ENCODE measurements at regions not wholly inside any gene's neighbourhood (a gene's known extent, or its start where the extent isn't known, plus 50 kb on each side); places are given as distances from the start of the nearest gene placed in this dataset.

DNA sequence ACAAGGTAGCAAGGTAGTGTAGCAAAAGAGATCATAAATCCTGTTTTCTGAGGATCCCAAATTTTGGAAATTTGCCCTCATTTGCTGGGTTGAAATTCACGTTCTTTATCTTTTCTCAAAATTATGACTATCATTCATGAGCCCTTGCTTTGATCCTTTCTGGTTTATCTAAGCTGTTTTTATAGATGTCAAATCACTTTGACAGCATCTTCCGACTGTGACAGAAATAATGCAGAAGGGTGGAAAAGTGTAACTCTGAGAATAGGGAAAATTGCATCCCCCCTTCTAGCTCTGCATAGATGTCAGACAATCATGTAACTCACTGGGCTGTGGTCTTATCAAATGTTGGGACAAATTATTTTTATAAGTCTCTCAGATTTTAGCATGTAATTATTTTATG, 550.1 kb downstream of the OMA1 start:
- no peak for DNase-seq

DNA sequence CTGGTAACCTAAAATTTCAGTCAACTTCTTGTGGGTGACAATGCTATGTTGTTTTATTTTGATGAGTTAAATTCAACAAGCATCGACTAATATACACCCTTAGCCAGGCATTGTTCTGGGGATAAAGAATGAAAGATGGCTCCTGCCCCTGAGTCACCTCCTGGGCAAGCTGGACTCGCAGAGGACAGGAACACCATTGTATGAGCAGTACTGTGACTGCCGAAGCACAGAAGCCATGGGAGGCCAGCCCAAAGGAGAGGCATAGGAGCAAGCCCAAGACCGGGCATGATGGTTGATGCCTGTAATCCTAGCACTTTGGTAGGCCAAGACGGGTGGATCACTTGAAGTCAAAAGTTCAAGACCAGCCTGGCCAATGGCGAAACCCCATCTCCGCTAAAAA, 555.2 kb downstream of the OMA1 start:
- DNase-seq = no peak

DNA sequence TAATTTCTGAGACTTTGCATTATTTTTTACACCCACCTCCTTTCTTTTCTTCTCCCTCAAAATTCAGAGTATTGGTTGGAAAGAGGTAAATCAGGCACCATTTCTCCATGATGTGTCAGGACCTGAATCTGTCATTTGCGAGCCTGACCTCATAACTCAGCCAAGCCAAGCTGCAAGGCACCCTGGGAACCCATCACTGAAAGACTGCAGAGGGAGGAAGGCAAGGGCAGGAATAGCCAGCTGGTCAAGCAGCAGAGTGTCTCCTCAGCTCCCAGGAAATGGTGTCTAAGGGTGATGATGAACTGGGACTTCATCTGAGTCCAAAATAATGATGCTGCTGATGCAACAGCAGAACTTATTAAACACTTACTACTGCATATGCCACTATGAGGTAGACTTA, 556.6 kb downstream of the OMA1 start:
- no peak for DNase-seq

DNA sequence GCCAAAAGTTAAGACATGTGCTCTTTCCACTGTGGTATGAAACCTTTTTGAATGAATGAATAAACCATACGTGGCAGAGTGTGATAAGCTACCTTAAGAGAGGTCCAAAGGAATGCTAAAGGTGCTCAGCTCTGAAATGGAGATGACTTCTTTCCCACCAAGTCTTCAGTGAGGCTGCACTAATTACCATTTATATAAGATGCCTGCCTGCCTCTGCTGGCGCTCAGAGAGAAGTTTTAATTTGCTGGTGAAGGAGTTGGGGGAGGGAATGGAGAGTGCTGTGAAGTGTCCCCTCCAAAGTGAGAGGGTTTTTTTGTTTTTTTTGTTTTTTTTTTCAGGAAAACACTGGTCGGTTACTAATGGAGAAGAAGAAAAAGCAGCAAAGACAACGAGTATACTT, 559.0 kb downstream of the OMA1 start:
- DNase-seq = no peak

DNA sequence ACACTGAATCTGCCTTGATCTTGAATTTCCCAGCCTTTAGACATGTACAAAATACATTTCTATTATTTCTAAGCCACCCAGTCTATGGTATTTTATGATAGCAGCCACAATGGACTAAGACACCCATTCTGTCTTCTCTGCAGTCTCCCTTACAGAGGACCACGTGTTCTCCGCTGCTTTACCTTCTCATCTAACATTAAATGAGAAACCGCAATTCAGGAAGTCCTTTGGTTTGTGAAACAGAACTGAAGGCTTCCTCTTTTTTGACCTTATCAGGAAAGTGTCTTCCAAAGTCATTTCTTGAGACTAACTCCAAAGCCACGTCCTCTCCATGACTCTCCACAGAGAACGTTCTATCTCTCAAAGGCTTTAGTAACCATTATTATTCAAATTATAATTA, 560.1 kb downstream of the OMA1 start:
- DNase-seq = no peak

DNA sequence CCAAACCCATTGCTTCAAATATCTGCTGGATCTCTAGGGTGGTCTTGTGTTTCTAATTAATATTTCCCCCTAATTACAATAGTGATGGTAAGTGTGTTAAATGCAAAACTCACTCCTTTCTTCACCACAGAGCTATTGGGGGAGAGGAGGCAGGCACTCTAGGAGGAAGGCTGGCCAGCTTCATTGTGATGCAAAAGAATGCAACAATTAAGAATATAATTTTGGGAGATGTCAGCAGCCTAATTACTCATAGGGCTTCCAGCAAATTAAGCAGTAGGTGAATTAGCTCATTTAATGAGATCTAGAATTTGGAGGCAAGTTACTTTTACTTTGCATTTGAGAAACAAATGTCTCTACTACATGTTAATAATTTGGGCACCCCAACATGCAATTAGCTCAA, 560.4 kb upstream of the DAB1 start:
- DNase-seq = no peak

DNA sequence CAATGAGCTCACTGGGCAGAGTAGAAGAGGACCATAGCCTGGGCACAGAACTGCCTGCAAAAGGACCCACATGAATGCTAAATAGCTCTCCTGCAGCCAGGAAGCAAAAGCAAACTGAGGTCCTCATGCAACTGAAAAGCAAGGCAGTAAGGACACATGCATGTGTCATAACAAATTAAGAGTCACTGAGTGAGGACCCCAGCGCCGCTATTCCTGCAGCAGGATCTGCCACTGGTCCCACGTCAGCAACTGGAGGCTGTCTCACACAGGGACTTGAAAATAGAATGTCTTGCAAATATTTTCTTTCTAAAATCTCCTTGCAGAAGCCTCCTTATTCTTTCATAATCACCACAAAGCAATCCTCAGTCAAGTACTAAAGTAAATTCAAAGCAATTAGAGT, 559.6 kb upstream of the DAB1 start:
- no peak for DNase-seq

DNA sequence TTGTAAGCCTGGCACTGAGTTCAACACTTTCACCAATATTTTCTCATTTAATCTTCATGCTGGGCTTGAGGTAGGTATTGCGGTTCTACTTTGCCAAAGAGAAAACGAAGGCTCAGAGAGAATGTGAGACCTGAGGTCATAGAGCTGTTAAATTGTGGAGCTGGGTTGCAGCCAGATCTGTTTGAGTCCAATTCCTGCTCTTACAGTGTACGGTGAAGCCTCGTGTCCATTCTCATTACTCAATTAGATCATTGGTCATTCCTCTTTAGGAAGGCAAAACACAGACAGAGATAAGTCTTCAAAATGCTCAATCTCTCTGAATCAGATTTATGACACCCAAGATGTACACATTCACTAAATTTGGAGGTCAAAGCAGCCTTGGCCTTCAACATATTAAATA, 559.0 kb upstream of the DAB1 start:
- no peak for DNase-seq

DNA sequence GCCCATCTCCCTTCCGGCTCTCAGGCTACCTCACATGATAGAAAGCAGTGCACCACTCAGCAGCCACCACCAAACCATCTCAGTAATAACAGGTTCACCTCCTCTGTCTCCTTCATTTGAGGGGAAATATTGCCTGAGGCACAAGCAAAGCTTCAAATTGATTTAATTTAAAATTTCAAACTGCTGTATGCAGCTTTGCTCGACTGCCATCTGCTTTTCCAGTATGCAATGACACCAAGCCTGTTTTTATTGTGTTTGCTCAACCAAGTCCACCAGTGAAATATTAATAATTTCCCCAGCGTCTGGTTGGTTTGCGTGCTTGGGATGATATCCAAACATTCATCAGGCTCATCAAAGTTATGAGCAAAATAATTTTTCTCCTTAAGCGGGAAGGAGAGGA, 552.4 kb upstream of the DAB1 start:
- no peak for DNase-seq

DNA sequence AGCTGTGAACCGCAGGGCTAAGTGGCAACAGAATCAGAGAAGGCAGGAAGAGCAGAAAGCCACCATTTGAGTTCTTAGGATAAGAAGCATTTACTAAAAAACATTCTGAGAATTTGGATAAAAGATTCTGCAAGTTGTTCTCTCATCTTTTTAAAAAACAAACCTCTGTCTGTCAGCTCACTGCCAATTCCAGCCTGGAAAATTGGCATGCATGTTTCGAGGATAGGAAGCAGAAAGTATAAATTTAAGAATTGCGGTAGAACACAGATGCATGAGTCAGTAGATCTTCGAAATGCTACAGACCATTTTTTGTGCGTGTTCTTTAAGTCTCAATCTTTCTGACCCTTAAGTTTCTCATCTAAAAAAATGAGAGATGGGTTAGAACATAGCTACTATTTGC, 544.5 kb upstream of the DAB1 start:
- no peak for DNase-seq

DNA sequence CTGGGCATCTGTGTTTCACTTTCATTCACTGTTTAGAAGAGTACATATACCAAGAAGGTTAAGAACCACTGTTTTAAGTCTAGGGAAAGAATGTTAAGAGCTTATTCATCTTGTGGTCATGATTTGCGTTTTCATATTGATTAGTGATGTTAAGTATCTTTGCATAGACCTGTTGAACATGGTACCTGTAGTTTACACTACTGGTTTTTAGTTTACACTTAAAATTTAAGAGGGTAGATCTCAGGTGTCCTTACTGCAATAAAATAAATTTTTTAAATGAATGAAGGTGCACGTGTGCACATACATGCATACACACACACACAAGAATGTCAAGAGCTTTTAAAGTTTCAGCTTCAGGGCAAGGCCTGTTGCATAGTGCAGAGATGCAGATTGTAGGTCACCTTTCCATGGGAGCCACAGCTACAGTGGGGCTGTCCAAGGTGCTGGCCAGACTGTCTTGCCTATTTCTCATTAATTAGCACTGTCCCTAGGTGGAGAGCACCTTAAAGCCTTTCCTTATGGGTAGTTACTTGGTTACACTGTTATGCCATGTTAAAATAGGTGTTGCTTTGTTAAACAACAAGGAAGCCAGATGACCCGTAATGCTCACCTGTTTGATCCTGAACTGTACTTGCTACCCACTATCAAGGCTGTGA, 543.0 kb upstream of the DAB1 start:
- DNase-seq = peak; percentile 68

DNA sequence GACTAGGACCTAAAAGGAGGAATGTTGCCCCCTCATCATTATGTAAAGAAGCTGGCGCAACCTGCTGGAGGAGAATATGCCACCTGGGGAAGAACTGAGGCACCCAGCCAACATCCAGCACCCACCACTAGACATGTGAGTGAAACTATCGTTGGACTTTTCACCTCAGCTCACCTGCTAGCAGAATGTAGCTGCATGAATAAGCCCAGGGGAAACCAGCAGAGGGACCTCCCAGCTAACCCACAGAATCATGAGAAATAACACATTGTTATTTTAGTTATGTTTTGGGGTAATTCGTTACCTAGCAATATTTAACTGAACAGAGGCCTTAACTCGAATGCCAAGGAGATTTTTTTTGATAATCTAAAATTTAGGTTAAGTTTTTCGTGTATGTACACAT, 542.5 kb upstream of the DAB1 start:
- DNase-seq = no peak

DNA sequence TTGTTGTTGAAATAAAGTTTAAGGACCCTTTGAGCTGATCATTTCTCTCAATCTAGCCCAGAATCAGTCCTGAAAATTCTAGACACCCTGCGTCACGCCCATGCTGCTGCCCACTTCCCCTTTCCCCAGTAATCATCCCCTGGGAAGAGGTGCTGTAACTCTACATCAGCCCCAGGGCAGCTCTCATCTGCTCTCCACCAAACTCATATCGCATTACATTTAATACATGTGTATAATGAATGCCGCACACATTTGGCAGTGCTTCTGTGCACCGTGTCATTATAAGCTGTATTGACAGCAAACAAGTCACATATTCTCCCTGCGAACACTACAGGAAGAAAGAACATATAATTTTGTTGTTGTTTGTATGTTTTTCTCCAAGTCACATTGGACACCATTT, 539.7 kb upstream of the DAB1 start:
- DNase-seq = no peak

DNA sequence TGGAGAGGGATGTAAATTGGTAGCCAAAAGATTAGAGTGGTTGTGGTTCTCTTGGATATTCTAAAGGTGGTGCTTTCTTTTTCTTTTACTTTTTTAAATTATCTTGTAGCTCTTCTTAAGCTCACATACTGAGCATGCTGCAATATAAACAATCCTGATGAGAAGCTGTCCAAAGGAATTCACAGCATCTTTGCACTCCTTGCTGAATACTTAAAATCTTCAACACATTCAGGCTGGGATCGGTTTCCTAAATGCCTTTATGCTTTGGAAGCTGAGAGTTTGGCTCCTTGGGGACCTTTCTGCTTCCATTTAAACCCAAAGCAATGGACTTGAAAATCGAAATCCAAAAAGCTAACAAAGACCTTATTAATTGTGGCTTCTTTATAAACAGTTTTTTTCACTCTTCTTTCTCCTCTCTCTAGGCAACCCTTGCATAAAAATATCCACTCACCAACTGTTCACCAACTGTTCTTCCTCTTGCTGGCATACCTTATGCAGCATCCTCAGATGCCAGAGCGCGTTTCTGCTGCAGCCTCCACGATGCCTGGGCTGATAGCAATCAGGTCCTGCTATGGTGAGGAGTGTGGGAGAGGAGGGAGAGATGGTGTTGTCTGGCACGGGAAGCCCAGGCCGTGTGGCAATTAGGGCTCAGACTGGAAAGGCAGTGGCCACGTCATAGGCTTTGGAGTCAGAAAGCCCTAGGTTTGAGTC, 535.8 kb upstream of the DAB1 start:
- DNase-seq = no peak

DNA sequence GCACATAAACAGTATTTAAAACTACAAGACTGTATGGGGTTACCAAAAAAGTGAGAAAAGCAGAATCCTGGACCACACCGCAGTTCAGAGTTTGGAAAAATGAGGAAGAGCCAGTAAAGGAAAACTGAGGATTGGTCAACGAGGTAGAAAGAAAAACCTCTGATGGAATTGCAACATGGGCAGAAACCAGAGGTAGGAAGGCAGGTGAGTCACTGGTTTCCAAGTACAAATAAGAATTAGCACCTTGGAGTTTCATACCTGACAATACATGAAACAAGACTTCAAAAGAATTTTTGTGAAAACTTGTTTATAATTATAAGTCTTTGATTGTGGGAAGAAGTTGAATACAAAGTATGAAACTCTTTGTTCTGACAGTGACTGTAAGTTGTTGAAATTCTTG, 533.7 kb upstream of the DAB1 start:
- no peak for DNase-seq

DNA sequence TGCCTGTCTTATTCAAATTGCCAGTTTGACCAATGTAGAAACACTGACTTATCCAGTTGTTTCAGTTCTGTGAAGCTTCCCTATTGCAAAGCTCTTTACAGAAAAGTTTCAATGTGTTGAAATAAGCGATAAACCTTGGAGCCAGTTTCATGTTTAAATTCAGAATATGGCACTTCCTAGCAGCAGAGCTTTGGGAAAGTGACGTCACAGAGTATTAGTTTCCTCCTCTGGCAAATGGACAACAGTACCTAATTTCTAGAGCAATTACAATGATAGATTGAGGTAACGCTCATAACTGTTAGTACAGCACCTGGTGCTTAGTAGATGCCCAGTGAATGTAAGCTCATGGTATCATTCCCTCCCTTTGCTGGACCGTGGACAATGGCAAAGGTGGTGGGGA, 527.5 kb upstream of the DAB1 start:
- no peak for DNase-seq

DNA sequence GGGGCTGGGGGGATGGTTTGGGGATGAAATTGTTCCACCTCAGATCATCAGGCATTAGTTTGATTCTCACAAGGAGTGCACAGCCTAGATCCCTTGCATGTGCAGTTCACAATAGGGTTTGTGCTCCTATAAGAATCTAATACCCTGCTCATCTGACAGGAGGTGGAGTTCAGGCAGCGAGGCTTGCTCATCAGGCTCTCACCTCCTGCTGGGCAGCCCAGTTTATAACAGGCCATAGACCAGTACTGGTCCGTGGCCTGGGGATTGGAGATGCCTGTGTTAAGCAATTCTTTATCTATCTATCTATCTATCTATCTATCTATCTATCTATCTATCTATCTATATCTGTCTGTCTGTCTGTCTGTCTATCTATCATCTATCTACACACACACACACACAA, 525.3 kb upstream of the DAB1 start:
- DNase-seq = no peak

DNA sequence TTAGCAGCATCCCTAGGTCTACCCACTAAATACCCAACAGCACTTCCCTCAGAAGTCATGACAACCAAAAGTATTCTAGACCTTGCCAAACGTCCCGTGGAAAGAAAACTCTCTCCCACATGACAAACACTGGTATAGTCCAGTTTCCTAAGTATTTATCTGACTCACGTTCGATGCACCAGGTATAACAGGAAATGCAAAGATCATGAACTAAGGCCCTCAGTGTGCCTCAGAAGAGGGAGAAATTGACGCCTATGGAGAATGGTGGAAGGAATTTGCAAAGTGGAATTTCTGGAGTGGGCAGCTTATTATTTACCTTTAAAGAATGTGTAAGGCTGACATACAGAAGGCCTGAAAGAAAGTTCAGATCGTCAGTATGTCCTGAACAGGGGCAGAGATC, 523.6 kb upstream of the DAB1 start:
- no peak for DNase-seq

DNA sequence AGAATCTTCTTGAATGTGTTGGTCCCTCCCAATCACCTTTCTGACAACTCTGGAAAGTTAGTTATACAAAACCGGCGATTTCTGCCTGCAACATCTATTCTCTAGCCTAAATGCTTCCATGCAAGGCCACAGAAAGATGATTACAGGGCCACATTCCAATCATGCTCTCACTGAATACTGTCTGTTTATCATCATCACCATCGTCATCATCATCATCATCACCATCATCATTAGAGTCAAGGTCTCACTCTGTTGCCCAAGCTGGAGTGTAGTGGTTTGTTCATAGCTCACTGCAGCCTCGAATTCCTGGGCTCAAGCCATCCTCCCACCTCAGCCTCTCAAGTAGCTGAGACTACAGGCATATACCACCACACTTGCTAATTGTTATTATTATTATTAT, 521.2 kb upstream of the DAB1 start:
- no peak for DNase-seq

DNA sequence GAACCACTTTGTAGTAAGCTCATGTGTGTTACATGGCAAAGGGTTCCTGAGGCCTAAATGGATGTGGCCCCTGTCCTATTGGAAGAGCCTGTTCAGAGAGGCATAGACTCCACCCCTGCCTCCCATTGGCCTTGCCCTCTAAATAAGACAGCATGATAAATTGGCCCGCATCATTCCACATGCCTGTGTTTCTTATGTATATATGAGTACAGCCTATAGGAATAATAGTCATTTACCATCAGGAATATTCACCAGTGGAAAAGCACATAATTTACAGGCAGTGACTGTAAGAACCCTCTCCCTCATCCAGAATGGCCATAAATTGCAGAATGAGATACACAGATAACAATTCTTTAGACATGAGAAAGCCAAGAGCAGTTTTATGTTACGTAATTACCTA, 519.5 kb upstream of the DAB1 start:
- no peak for DNase-seq

DNA sequence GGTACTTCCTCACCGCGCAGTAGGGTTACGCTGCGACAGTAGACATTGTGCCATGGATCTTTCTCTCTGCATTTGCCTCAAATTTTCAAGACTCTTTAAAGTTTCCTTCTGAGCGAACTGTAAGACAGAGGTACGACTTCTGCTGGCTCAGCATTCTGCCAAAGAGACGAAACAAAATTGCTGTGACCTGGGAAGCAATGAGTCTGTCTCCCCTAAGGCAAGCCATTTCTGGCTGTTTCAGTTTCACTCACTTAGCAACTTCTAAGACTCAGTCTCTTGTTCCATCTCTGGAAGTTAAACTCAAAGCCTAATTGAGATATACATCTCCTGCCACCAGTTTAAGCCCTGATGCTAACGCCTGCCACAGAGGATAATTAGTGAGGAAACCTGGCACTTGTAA, 510.9 kb upstream of the DAB1 start:
- DNase-seq = no peak

DNA sequence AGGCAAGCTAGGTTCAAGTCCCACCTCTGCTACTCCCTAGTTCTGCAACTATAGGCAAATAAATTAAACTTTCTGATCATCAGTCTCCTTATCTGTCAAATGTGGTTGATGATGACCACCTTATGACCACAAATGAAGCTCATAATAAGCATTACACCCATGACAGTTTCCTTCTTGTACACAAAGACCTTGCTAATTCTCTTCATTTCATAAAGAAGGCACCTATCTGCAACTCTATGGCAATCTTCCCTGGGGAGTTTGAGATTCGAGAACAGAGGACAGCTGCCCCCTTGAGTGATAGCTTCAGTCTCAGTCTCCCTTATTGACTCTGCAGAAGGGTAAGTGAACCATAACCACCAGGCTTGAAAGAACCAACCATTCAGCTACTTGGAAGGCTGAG, 503.1 kb upstream of the DAB1 start:
- DNase-seq = no peak

DNA sequence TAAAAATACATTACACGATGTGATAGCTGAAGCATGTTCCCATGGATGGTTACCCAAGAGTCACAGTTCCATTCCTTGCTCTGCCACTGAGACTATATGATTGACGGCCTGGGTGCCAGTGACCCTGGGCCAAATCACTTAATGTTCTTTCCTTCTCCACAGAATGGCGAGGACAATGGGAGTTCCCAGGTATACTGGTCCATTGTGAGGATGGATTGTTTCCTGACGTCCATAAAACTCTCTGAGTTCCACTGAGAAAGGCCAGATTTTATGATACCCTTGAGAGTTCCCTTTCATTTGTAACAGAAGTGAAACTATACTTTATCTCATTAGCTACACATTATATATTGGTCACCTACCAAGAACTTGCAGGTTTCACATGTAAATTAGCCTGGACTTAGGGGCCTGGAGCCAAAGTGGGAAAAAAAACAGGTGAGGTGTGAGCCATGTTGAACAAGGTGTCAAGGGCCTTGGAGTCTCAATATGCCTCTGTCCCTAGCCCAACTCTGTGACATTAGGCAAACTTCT, 502.2 kb upstream of the DAB1 start:
- DNase-seq = no peak

DNA sequence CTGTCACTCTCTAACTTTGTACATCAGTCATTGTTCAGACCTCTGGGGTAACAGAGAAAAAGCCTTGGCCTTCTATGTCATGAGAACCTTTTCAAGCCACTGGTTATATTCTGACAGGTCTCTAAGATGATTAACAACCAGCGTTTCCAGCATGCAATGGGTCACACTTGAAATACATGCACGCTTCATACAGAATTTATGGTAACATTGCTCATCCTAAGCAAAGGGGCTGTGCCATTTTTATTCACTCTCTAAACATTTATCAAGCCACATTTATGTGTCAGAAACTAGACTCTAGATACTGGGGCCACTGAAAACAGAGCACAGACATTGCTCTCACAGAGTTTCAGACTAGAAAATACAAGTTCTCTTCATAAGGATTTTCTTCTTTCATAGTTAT, 501.4 kb upstream of the DAB1 start:
- DNase-seq = no peak

All from left kidney (tissue), 1 donor.